NCI-H187 treated with DMSO at 0.1 percent for 48 hours (cell line): ENCODE measurements at regions not wholly inside any gene's neighbourhood (a gene's known extent, or its start where the extent isn't known, plus 50 kb on each side); places are given as distances from the start of the nearest gene placed in this dataset.
"Not testable (repeated sequence)": the region's sequence is repeated elsewhere in the genome, so short reads cannot be mapped to it uniquely, and the experiment has no call there.

Experiments used
- DNase-seq: peaks from one replicate; lab custom pipeline; 2025; lab: John Stamatoyannopoulos, UW

- DNase-seq: no peak
Observed at GRCh38 chr6:28585335-28585734, 59.7 kb downstream of the GPX5 start.

GRCh38 chr6:28586324-28586723 is 60.6 kb downstream of the GPX5 start:
- no peak for DNase-seq

- no peak for DNase-seq
Observed at GRCh38 chr6:28586962-28587745, 61.5 kb downstream of the GPX5 start.

- no peak for DNase-seq
Observed at GRCh38 chr6:28587746-28588075, 62.0 kb downstream of the GPX5 start.

- no peak for DNase-seq
Observed at GRCh38 chr6:28588666-28589065, 63.0 kb downstream of the GPX5 start.

GRCh38 chr6:28589234-28589956 is 63.7 kb downstream of the GPX5 start:
- DNase-seq: no peak

GRCh38 chr6:28589957-28590349 is 64.3 kb downstream of the GPX5 start:
- no peak for DNase-seq

- no peak for DNase-seq
Observed at GRCh38 chr6:28597217-28597835, 71.6 kb downstream of the GPX5 start.

GRCh38 chr6:28597924-28598722 is 72.4 kb downstream of the GPX5 start:
- no peak for DNase-seq

GRCh38 chr6:28598757-28599686 is 73.3 kb downstream of the GPX5 start:
- DNase-seq: no peak

- no peak for DNase-seq
Observed at GRCh38 chr6:28600245-28600644, 74.6 kb downstream of the GPX5 start.

- no peak for DNase-seq
Observed at GRCh38 chr6:28603891-28604290, 78.2 kb downstream of the GPX5 start.

- DNase-seq: no peak
Observed at GRCh38 chr6:28606424-28607391, 81.0 kb downstream of the GPX5 start.

GRCh38 chr6:28607990-28608389 is 82.3 kb downstream of the GPX5 start:
- no peak for DNase-seq

- no peak for DNase-seq
Observed at GRCh38 chr6:28609672-28610071, 84.0 kb downstream of the GPX5 start.

- DNase-seq: no peak
Observed at GRCh38 chr6:28615616-28615954, 89.9 kb downstream of the GPX5 start.

GRCh38 chr6:28615955-28616747 is 90.5 kb downstream of the GPX5 start:
- no peak for DNase-seq

- no peak for DNase-seq
Observed at GRCh38 chr6:28618898-28619555, 93.3 kb downstream of the GPX5 start.

GRCh38 chr6:28621268-28621667 is 95.6 kb downstream of the GPX5 start:
- not testable (repeated sequence) for DNase-seq
